GM18867 (cell line): ENCODE measurements at regions not wholly inside any gene's neighbourhood (a gene's known extent, or its start where the extent isn't known, plus 50 kb on each side); places are given as distances from the start of the nearest gene placed in this dataset.

Experiments used
- ATAC-seq: cut with Tn5 transposase; IDR thresholded peaks from one replicate; pipeline ENCODE4 v1.9.1; 2021; ENCODE audit warnings: mild to moderate bottlenecking, moderate library complexity; ENCODE audit not compliant: unreplicated experiment

- ATAC-seq, result no peak
Measured at GRCh38 chr10:2296179-2296891, 559.0 kb upstream of the ADARB2 start.

GRCh38 chr10:2294739-2295138 is 557.4 kb upstream of the ADARB2 start:
- no peak for ATAC-seq

GRCh38 chr10:2284071-2284470 is 546.7 kb upstream of the ADARB2 start:
- ATAC-seq, result no peak

GRCh38 chr10:2282202-2282601 is 544.9 kb upstream of the ADARB2 start:
- ATAC-seq, result no peak

GRCh38 chr10:2280713-2281300 is 543.5 kb upstream of the ADARB2 start:
- ATAC-seq, result no peak

- ATAC-seq, result no peak
Measured at GRCh38 chr10:2279711-2280110, 542.4 kb upstream of the ADARB2 start.

- no peak for ATAC-seq
Measured at GRCh38 chr10:2278363-2278762, 541.0 kb upstream of the ADARB2 start.

- no peak for ATAC-seq
Measured at GRCh38 chr10:2263561-2263960, 526.2 kb upstream of the ADARB2 start.

GRCh38 chr10:2262878-2263277 is 525.6 kb upstream of the ADARB2 start:
- ATAC-seq, result no peak

- no peak for ATAC-seq
Measured at GRCh38 chr10:2262333-2262732, 525.0 kb upstream of the ADARB2 start.

- no peak for ATAC-seq
Measured at GRCh38 chr10:2256241-2256640, 518.9 kb upstream of the ADARB2 start.

- ATAC-seq, result no peak
Measured at GRCh38 chr10:2252096-2252495, 514.8 kb upstream of the ADARB2 start.

- no peak for ATAC-seq
Measured at GRCh38 chr10:2251631-2252030, 514.3 kb upstream of the ADARB2 start.

- ATAC-seq, result no peak
Measured at GRCh38 chr10:2246747-2247146, 509.4 kb upstream of the ADARB2 start.

GRCh38 chr10:2245580-2245979 is 508.3 kb upstream of the ADARB2 start:
- no peak for ATAC-seq

GRCh38 chr10:2244471-2244870 is 507.1 kb upstream of the ADARB2 start:
- ATAC-seq, result no peak

- ATAC-seq, result no peak
Measured at GRCh38 chr10:2236876-2237275, 499.6 kb upstream of the ADARB2 start.

GRCh38 chr10:2232479-2232878 is 495.2 kb upstream of the ADARB2 start:
- no peak for ATAC-seq

- ATAC-seq, result no peak
Measured at GRCh38 chr10:2230478-2230877, 493.2 kb upstream of the ADARB2 start.

GRCh38 chr10:2228320-2228901 is 491.1 kb upstream of the ADARB2 start:
- ATAC-seq, result no peak

- no peak for ATAC-seq
Measured at GRCh38 chr10:2225609-2226008, 488.3 kb upstream of the ADARB2 start.

GRCh38 chr10:2223548-2224320 is 486.4 kb upstream of the ADARB2 start:
- ATAC-seq, result no peak
